ENCODE measurements at regions not wholly inside any gene's neighbourhood (a gene's known extent, or its start where the extent isn't known, plus 50 kb on each side); places are given as distances from the start of the nearest gene placed in this dataset.

DNA sequence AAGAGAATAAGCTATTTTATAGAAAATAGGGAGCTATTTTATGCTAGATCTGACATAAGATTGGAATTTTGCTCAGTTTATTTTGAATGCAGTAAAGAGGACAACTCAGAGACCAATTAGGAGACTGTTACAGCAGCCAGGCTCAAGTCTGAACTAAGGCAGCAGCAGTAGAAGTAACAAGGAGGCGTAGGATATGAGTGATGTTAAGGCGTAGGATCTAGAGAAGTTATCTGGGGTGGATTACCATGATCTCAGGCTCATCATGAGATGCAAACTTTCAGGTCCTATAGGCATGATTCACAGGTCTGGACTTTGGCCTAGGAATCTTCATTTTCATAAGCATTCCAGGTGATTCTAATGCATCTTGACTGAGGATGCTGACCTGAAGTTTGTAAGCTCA is 108.9 kb upstream of the BLID start (continued):
- TF ChIP-seq, protein P1, sequence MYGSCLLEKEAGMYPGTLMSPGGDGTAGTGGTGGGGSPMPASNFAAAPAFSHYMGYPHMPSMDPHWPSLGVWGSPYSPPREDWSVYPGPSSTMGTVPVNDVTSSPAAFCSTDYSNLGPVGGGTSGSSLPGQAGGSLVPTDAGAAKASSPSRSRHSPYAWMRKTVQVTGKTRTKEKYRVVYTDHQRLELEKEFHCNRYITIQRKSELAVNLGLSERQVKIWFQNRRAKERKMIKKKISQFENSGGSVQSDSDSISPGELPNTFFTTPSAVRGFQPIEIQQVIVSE (CRISPR knock-in tag; IDR thresholded peaks at IDR 0.05; ENCODE audit: borderline replicate concordance), result no peak
- no peak for TF ChIP-seq ZNF219 (CRISPR knock-in tag; IDR thresholded peaks at IDR 0.05; ENCODE audit: borderline replicate concordance)
- TF ChIP-seq FOXJ3 (CRISPR knock-in tag; IDR thresholded peaks at IDR 0.05; ENCODE audit: borderline replicate concordance), result no peak
- TF ChIP-seq, protein P2, sequence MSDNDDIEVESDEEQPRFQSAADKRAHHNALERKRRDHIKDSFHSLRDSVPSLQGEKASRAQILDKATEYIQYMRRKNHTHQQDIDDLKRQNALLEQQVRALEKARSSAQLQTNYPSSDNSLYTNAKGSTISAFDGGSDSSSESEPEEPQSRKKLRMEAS (CRISPR knock-in tag; IDR thresholded peaks at IDR 0.05), result no peak
- no peak for TF ChIP-seq NFE2L1 (CRISPR knock-in tag; IDR thresholded peaks at IDR 0.05)
- TF ChIP-seq KAT7 (CRISPR knock-in tag; IDR thresholded peaks at IDR 0.05; ENCODE audit: borderline replicate concordance), result no peak
- no peak for TF ChIP-seq MYBL2 (CRISPR knock-in tag; IDR thresholded peaks at IDR 0.05)
- TF ChIP-seq GTF2I (CRISPR knock-in tag; conservative IDR thresholded peaks at IDR 0.05), result no peak
- no peak for TF ChIP-seq ZNF423 (CRISPR knock-in tag; IDR thresholded peaks at IDR 0.05)

DNA sequence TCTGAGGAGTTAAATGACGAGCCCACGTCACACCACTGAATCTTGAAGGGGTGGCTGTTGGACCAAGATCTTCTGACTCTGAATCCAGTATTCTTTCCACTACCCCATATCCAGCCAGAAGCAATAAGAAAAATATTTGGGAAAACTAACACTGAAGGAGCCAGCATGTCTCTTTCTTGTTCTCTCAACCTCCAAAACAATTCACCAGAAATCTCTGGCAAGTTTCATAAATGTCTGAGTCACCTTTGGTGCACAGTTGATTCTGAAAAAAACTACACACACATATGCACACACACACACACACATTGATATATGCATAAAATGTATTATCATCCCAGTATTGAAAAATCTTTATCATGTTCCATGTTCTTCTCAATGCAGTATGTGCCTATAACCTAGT is 104.3 kb upstream of the BLID start:
- H3K4me1 Mint-ChIP-seq, result peaks cover 32% of the 10 kb centered on the region
- no peaks in the 10 kb centered on the region for H3K9me3 Mint-ChIP-seq
- H3K27ac Mint-ChIP-seq, result no peak overlapping the region
- H3K27me3 Mint-ChIP-seq (ENCODE audit: low read depth), result no peaks in the 10 kb centered on the region
- ChIA-PET CTCF (no interaction called here), POLR2A (no interaction called here)
- no peak overlapping the region for H3K4me3 Mint-ChIP-seq
- no peak for DNase-seq (ENCODE audit: low spot score)
- ATAC-seq, result no peak
- H3K36me3 Mint-ChIP-seq, result no peaks in the 10 kb centered on the region
- TF ChIP-seq, protein P1 (CRISPR knock-in tag; IDR thresholded peaks at IDR 0.05; ENCODE audit: borderline replicate concordance), result no peak
- TF ChIP-seq JUN (CRISPR knock-in tag; IDR thresholded peaks at IDR 0.05), result no peak
- TF ChIP-seq SOX15 (CRISPR knock-in tag; IDR thresholded peaks at IDR 0.05), result no peak
- TF ChIP-seq, protein P3, sequence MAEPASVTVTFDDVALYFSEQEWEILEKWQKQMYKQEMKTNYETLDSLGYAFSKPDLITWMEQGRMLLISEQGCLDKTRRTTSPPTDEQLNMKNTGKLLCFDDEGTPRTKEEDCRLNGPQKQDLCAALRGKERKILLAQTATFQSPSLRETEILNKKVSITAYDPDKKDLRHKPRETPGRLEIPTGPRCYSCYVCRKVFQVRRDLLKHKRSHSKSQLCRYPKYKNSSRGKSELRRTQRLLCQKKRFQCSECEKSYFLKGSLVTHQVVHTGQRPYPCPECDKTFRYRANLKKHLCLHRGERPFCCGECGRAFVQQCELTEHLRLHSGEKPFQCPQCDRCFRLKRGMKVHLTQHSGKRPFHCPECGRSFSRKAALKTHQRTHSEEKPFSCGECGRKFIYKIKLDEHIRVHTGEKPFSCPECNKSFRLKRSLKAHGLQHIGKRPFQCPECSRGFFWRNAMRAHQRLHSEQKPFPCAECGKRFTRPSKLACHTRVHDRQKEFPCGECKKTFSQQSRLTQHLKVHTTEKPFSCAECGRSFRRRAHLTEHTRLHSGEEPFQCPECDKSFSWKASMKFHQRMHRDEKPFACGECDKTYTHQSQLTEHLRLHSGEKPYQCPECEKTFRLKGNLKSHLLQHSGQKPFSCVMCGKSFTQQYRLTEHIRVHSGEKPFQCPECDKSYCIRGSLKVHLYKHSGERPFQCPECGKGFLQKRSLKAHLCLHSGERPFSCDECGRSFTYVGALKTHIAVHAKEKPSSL (CRISPR knock-in tag; conservative IDR thresholded peaks at IDR 0.05), result no peak
- TF ChIP-seq, protein P4, sequence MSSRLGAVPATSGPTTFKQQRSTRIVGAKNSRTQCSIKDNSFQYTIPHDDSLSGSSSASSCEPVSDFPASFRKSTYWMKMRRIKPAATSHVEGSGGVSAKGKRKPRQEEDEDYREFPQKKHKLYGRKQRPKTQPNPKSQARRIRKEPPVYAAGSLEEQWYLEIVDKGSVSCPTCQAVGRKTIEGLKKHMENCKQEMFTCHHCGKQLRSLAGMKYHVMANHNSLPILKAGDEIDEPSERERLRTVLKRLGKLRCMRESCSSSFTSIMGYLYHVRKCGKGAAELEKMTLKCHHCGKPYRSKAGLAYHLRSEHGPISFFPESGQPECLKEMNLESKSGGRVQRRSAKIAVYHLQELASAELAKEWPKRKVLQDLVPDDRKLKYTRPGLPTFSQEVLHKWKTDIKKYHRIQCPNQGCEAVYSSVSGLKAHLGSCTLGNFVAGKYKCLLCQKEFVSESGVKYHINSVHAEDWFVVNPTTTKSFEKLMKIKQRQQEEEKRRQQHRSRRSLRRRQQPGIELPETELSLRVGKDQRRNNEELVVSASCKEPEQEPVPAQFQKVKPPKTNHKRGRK (CRISPR knock-in tag; IDR thresholded peaks at IDR 0.05; ENCODE audit: borderline replicate concordance), result no peak
- TF ChIP-seq, protein P5, sequence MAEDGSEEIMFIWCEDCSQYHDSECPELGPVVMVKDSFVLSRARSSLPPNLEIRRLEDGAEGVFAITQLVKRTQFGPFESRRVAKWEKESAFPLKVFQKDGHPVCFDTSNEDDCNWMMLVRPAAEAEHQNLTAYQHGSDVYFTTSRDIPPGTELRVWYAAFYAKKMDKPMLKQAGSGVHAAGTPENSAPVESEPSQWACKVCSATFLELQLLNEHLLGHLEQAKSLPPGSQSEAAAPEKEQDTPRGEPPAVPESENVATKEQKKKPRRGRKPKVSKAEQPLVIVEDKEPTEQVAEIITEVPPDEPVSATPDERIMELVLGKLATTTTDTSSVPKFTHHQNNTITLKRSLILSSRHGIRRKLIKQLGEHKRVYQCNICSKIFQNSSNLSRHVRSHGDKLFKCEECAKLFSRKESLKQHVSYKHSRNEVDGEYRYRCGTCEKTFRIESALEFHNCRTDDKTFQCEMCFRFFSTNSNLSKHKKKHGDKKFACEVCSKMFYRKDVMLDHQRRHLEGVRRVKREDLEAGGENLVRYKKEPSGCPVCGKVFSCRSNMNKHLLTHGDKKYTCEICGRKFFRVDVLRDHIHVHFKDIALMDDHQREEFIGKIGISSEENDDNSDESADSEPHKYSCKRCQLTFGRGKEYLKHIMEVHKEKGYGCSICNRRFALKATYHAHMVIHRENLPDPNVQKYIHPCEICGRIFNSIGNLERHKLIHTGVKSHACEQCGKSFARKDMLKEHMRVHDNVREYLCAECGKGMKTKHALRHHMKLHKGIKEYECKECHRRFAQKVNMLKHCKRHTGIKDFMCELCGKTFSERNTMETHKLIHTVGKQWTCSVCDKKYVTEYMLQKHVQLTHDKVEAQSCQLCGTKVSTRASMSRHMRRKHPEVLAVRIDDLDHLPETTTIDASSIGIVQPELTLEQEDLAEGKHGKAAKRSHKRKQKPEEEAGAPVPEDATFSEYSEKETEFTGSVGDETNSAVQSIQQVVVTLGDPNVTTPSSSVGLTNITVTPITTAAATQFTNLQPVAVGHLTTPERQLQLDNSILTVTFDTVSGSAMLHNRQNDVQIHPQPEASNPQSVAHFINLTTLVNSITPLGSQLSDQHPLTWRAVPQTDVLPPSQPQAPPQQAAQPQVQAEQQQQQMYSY (CRISPR knock-in tag; IDR thresholded peaks at IDR 0.05), result no peak
- TF ChIP-seq, protein P6, sequence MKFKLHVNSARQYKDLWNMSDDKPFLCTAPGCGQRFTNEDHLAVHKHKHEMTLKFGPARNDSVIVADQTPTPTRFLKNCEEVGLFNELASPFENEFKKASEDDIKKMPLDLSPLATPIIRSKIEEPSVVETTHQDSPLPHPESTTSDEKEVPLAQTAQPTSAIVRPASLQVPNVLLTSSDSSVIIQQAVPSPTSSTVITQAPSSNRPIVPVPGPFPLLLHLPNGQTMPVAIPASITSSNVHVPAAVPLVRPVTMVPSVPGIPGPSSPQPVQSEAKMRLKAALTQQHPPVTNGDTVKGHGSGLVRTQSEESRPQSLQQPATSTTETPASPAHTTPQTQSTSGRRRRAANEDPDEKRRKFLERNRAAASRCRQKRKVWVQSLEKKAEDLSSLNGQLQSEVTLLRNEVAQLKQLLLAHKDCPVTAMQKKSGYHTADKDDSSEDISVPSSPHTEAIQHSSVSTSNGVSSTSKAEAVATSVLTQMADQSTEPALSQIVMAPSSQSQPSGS (CRISPR knock-in tag; IDR thresholded peaks at IDR 0.05; ENCODE audit: borderline replicate concordance, low read depth), result no peak
- TF ChIP-seq, protein P7, sequence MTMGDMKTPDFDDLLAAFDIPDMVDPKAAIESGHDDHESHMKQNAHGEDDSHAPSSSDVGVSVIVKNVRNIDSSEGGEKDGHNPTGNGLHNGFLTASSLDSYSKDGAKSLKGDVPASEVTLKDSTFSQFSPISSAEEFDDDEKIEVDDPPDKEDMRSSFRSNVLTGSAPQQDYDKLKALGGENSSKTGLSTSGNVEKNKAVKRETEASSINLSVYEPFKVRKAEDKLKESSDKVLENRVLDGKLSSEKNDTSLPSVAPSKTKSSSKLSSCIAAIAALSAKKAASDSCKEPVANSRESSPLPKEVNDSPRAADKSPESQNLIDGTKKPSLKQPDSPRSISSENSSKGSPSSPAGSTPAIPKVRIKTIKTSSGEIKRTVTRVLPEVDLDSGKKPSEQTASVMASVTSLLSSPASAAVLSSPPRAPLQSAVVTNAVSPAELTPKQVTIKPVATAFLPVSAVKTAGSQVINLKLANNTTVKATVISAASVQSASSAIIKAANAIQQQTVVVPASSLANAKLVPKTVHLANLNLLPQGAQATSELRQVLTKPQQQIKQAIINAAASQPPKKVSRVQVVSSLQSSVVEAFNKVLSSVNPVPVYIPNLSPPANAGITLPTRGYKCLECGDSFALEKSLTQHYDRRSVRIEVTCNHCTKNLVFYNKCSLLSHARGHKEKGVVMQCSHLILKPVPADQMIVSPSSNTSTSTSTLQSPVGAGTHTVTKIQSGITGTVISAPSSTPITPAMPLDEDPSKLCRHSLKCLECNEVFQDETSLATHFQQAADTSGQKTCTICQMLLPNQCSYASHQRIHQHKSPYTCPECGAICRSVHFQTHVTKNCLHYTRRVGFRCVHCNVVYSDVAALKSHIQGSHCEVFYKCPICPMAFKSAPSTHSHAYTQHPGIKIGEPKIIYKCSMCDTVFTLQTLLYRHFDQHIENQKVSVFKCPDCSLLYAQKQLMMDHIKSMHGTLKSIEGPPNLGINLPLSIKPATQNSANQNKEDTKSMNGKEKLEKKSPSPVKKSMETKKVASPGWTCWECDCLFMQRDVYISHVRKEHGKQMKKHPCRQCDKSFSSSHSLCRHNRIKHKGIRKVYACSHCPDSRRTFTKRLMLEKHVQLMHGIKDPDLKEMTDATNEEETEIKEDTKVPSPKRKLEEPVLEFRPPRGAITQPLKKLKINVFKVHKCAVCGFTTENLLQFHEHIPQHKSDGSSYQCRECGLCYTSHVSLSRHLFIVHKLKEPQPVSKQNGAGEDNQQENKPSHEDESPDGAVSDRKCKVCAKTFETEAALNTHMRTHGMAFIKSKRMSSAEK (CRISPR knock-in tag; IDR thresholded peaks at IDR 0.05; ENCODE audit: borderline replicate concordance), result no peak
- TF ChIP-seq HMGA2 (CRISPR knock-in tag; IDR thresholded peaks at IDR 0.05), result no peak
- no peak for TF ChIP-seq TEAD4 (CRISPR knock-in tag; IDR thresholded peaks at IDR 0.05)
- TF ChIP-seq FOXP1 (CRISPR knock-in tag; IDR thresholded peaks at IDR 0.05; ENCODE audit: borderline replicate concordance), result no peak
- TF ChIP-seq, protein P8, sequence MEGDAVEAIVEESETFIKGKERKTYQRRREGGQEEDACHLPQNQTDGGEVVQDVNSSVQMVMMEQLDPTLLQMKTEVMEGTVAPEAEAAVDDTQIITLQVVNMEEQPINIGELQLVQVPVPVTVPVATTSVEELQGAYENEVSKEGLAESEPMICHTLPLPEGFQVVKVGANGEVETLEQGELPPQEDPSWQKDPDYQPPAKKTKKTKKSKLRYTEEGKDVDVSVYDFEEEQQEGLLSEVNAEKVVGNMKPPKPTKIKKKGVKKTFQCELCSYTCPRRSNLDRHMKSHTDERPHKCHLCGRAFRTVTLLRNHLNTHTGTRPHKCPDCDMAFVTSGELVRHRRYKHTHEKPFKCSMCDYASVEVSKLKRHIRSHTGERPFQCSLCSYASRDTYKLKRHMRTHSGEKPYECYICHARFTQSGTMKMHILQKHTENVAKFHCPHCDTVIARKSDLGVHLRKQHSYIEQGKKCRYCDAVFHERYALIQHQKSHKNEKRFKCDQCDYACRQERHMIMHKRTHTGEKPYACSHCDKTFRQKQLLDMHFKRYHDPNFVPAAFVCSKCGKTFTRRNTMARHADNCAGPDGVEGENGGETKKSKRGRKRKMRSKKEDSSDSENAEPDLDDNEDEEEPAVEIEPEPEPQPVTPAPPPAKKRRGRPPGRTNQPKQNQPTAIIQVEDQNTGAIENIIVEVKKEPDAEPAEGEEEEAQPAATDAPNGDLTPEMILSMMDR (IDR thresholded peaks at IDR 0.05), result no peak

Data from WTC11 (cell line).